ENCODE measurements at regions not wholly inside any gene's neighbourhood (a gene's known extent, or its start where the extent isn't known, plus 50 kb on each side); places are given as distances from the start of the nearest gene placed in this dataset.
A peak's percentile ranks its signal among the peaks of the same experiment; 100 is the strongest.

DNA sequence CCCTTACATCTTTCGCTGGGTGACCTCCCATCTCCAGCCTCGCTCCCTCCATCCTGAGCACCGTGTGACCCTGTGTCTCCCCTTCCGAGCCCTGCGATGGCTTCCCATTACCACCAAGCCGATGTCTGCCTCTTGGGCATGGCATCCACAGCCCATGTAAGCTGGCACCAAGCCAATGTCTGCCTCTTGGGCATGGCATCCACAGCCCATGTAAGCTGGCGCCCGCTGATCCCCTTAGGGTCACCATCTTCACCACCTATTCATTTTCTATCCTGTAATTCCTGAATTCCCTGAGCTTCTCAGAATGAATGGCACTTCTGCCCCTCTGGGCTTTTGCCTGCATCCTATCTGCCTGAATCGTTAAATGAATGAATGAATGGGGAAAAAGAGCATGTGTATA, 478.2 kb upstream of the CCL2 start:
- H3K27ac ChIP-seq: no peak overlapping the region
- POLR2A ChIA-PET (ENCODE audit: low non-redundant PET): no interaction called here
- CTCF ChIA-PET: interaction anchor here (0.7 to 0.8 kb wide), 2 partner anchors 102 to 1972 kb away, joined by 3 to 4 read pairs; no protein-coding TSS in a partner anchor
- DNase-seq (ENCODE audit: low spot score): no peak
- TF ChIP-seq, protein P1, sequence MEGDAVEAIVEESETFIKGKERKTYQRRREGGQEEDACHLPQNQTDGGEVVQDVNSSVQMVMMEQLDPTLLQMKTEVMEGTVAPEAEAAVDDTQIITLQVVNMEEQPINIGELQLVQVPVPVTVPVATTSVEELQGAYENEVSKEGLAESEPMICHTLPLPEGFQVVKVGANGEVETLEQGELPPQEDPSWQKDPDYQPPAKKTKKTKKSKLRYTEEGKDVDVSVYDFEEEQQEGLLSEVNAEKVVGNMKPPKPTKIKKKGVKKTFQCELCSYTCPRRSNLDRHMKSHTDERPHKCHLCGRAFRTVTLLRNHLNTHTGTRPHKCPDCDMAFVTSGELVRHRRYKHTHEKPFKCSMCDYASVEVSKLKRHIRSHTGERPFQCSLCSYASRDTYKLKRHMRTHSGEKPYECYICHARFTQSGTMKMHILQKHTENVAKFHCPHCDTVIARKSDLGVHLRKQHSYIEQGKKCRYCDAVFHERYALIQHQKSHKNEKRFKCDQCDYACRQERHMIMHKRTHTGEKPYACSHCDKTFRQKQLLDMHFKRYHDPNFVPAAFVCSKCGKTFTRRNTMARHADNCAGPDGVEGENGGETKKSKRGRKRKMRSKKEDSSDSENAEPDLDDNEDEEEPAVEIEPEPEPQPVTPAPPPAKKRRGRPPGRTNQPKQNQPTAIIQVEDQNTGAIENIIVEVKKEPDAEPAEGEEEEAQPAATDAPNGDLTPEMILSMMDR (conservative IDR thresholded peaks at IDR 0.05; ENCODE audit: low read depth): no peak

DNA sequence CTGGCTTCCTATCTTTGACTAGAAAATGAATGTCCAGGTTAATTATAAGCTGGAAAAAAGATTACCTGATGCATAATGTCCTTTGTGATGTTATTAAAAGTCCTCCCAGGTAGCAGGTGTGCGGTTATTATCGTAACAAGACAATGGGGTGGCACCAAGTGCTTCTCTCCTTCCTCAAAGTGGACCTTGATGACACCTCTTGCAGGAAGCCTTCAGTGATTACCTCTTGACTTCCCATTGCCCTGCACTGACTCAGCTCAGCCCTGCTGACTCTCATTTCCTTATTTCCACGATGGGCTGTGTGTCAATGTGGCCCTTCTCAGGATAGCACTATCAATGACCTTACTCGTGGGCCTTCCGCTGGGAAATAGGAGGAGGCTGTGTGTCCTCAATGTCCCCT, 477.4 kb upstream of the CCL2 start:
- ChIA-PET CTCF (no interaction called here), POLR2A (ENCODE audit: low non-redundant PET) (no interaction called here)
- no peak for DNase-seq (ENCODE audit: low spot score)
- H3K27ac ChIP-seq: no peak overlapping the region
- TF ChIP-seq, protein P1 (conservative IDR thresholded peaks at IDR 0.05; ENCODE audit: low read depth): no peak

DNA sequence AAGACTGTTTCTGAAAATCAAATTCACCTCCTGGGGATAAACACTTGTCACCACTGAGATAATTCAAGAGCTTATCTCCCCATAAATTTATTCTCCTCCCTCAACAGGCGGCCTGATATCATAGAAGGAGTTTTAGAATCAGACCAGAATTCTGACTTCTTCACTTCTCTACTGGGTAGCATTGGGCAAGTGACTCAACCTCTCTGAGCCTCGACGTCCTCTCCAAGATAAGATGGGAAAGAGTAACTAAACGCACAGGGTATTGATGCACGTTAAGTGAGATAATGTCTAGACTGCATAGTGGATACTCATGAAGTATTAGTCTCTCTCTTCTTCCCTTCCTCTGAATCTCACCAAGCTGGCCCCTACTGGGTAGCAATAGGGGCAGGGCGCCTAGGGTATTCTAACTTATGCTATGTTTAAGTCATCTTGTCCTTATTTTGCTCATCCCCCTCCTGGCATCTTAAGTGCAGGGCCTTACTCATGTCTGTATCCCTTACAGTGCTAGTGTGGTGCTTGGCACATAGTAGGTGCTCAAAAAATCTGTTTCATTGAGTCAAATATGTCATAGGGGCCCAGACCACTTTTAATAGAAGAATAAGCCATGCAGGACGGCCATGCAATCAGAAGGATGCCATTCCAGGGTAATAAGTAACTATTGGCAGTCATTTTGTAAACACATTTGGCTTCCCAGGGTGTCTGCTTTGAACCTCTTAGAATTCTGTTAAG, 476.4 kb upstream of the CCL2 start:
- POLR2A ChIA-PET (ENCODE audit: low non-redundant PET): no interaction called here
- no peak for DNase-seq (ENCODE audit: low spot score)
- no peak overlapping the region for H3K27ac ChIP-seq
- CTCF ChIA-PET: interaction anchor here (0.5 to 2.0 kb wide), 9 partner anchors 15 to 1311 kb away, joined by 3 to 14 read pairs (median 4); partner anchors contain the start of gene MYO1D
- TF ChIP-seq, protein P1 (conservative IDR thresholded peaks at IDR 0.05; ENCODE audit: low read depth): no peak

DNA sequence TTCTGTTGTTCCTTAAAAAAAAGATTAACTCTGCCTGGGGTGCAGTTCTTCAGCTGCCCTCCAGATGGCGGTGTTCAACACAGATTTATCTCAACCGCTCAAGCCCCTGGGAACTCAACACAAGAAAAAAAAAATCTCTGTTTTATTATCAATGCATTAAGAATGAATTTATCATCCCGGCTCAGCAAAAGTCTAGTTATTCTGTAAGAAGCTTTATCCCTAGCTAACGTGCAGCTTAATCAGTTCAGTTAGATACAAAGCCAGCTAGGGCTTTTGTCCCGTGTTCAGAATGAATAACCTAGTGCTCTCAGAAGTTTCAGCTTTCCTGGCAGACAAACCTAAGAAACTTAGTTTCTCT, 475.9 kb upstream of the CCL2 start:
- POLR2A ChIA-PET (ENCODE audit: low non-redundant PET): no interaction called here
- DNase-seq (ENCODE audit: low spot score): peak; percentile 64
- CTCF ChIA-PET: interaction anchor here (0.5 to 2.0 kb wide), 14 partner anchors 8 to 1816 kb away, joined by 3 to 14 read pairs (median 3); partner anchors contain the start of gene MYO1D
- H3K27ac ChIP-seq: no peak overlapping the region
- TF ChIP-seq, protein P1 (conservative IDR thresholded peaks at IDR 0.05; ENCODE audit: low read depth): peak; percentile 94

DNA sequence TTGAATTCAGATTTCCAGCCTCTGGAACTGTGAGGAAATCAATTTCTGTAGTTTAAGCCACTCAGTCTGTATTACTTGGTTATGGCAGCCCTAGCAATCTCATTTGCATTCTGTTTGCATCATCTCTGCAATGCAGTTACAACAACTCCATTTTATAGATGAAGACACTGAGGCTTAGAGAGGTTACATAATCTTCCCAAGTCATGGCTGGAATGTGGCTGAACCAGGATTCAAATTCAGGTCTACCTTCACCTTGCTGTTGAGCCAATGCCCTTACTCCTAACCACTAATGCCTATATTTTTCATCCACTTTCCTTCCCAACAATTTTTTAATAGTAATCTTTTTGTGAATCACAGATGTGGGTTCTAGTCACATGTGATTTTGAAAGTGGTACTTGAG, 469.8 kb upstream of the CCL2 start:
- POLR2A ChIA-PET (ENCODE audit: low non-redundant PET): no interaction called here
- TF ChIP-seq, protein P1 (conservative IDR thresholded peaks at IDR 0.05; ENCODE audit: low read depth): no peak
- no peak for DNase-seq (ENCODE audit: low spot score)
- CTCF ChIA-PET: interaction anchor here (0.7 kb wide), 1 partner anchor 576 kb away, joined by 5 read pairs; no protein-coding TSS in a partner anchor
- no peak overlapping the region for H3K27ac ChIP-seq

DNA sequence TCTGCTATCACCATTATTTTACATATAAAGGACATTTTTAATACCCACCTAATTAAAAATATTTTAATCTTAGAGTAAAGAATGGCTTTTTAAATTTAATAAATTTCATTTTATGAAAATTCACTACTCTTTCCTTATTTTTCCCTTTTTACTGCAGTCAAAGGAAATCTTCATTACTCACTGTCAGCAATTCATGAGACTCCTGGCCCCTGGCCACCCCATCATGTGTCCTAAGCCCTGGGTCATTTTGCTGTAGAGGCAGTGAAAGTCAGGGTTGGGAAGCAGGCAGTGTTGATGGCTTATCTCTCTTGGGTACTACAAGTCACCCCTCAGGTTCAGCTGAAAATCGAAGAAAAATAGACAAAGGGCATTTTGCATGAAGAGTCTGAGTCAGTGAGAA, 468.6 kb upstream of the CCL2 start:
- TF ChIP-seq, protein P1 (conservative IDR thresholded peaks at IDR 0.05; ENCODE audit: low read depth): no peak
- CTCF ChIA-PET: no interaction called here
- DNase-seq (ENCODE audit: low spot score): no peak
- POLR2A ChIA-PET (ENCODE audit: low non-redundant PET): no interaction called here
- H3K27ac ChIP-seq: no peak overlapping the region
